Ovary (tissue), 7 donors: ENCODE measurements at regions not wholly inside any gene's neighbourhood (a gene's known extent, or its start where the extent isn't known, plus 50 kb on each side); places are given as distances from the start of the nearest gene placed in this dataset.

Experiments used
- DNase-seq, 5 donors: peaks; one replicate each; pipeline ENCODE4 v3.0.0-alpha.2; 2019 to 2020
- H3K27ac ChIP-seq, 2 donors: fragments of 200-600 bp; one replicate each; pipeline versions ENCODE4 v1.5.1 to v1.8.0; 2019 to 2022
- H3K27me3 ChIP-seq: fragments of 200-600 bp; one replicate; pipeline ENCODE4 v1.8.0; 2022
- H3K36me3 ChIP-seq: fragments of 200-600 bp; sonication (generic); one replicate; pipeline ENCODE4 v1.5.1; 2019
- H3K4me1 ChIP-seq: one replicate; pipeline ENCODE4 v1.8.1; 2013; ENCODE audit warnings: mild to moderate bottlenecking, moderate library complexity; ENCODE audit not compliant: insufficient read depth
- H3K4me3 ChIP-seq: fragments of 200-600 bp; sonication (generic); one replicate; pipeline ENCODE4 v1.5.1; 2017
- H3K9me3 ChIP-seq, 2 donors: fragments of 200-600 bp in 1 of 2; sonication (generic) in 1 of 2; one replicate each; pipeline versions ENCODE4 v1.5.1 to v1.8.1; 2013 to 2019; ENCODE audit warnings: mild to moderate bottlenecking in 1 of 2, moderate library complexity in 1 of 2
- EP300 ChIP-seq: sonication (generic); formaldehyde crosslinking; IDR thresholded peaks from one replicate; pipeline ENCODE4 v1.6.1; 2017; ENCODE audit warnings: antibody characterized with exemption
- POLR2A ChIP-seq: fragments of 450-650 bp; IDR thresholded peaks from one replicate; pipeline ENCODE4 v1.6.1; 2017; ENCODE audit warnings: antibody characterized with exemption, mild to moderate bottlenecking, moderate library complexity
- WGBS, 3 donors: extraction: QIAGEN DNeasy Blood & Tissue Kit in 1 of 3; methylation state at CpG; one replicate each; pipeline versions ENCODE4 v1.1.5 to v1.1.7; 2013 to 2017; 5-methylcytosine and 5-hydroxymethylcytosine counted together
- intact Hi-C, 4 donors: fragments of 100-400 bp; cut with DNase I; formaldehyde crosslinking; loops; one replicate each; pipeline versions ENCODE4 v1.11.0 to v1.15.1; 2022 to 2023
- TF ChIP-seq, protein P1 (sequence below), 3 donors: fragments of 450-650 bp in 2 of 3; fragments of 200-600 bp in 1 of 3; IDR thresholded peaks; one replicate each; pipeline versions ENCODE4 v1.5.1 to v1.8.0; 2016 to 2022; ENCODE audit warnings: antibody characterized with exemption in 3 of 3, mild to moderate bottlenecking in 1 of 3
- donor health status: DM: no; HTN: no; CAD: no; lungs with moderate emphysema.
- donor health status: DM: no; HTN: no; CAD: no.
- donor health status: Bipolar disorder and iron deficiency.
- donor health status: DM: no; HTN: no; CAD: no.
- donor health status: DM: yes; HTN: yes; CAD: no.

DNA sequence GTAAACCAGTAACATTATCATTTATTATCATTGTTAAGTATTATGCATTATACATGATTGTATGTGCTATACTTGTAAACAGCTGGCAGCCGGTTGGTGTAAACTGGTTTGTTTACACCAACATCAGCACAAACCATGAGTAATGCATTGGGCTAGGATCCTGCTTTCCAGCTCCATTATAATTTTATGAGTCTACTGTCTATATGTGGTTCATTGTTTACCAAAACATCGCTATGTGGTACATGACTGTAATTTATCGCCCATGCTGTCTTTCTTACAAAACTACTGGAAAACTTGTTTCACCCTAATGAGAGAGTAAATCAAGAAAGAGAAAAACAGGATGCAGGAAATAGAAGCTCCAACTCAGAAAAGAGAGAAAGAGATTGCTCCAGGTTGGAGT is 224.8 kb upstream of the CBLB start:
- Histone ChIP-seq H3K4me1 (no peaks in the 10 kb centered on the region), H3K36me3 (no peaks in the 10 kb centered on the region), H3K27ac (no peak overlapping the region), H3K9me3 (no peaks in the 10 kb centered on the region), H3K27me3 (no peaks in the 10 kb centered on the region), H3K4me3 (no peak overlapping the region)
- DNase-seq = no peak
- 93 to 98% (median 96%) methylated on average over 3 of the region's 3 CpGs for WGBS, 3 donors
- intact Hi-C loops = no loop called here
- TF ChIP-seq, protein P1, sequence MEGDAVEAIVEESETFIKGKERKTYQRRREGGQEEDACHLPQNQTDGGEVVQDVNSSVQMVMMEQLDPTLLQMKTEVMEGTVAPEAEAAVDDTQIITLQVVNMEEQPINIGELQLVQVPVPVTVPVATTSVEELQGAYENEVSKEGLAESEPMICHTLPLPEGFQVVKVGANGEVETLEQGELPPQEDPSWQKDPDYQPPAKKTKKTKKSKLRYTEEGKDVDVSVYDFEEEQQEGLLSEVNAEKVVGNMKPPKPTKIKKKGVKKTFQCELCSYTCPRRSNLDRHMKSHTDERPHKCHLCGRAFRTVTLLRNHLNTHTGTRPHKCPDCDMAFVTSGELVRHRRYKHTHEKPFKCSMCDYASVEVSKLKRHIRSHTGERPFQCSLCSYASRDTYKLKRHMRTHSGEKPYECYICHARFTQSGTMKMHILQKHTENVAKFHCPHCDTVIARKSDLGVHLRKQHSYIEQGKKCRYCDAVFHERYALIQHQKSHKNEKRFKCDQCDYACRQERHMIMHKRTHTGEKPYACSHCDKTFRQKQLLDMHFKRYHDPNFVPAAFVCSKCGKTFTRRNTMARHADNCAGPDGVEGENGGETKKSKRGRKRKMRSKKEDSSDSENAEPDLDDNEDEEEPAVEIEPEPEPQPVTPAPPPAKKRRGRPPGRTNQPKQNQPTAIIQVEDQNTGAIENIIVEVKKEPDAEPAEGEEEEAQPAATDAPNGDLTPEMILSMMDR (IDR thresholded peaks at IDR 0.05) = no peak
- TF ChIP-seq POLR2A (no peak), EP300 (no peak)

GRCh38 chr3:106097817-106098435 is 229.1 kb upstream of the CBLB start:
- Histone ChIP-seq H3K4me1 (no peaks in the 10 kb centered on the region), H3K9me3 (no peaks in the 10 kb centered on the region), H3K36me3 (no peaks in the 10 kb centered on the region), H3K4me3 (no peak overlapping the region), H3K27ac (no peak overlapping the region), H3K27me3 (no peaks in the 10 kb centered on the region)
- TF ChIP-seq EP300 (no peak), POLR2A (no peak)
- TF ChIP-seq, protein P1 (IDR thresholded peaks at IDR 0.05) = no peak
- no peak for DNase-seq
- intact Hi-C loops = no loop called here
- WGBS, 3 donors = 53 to 75% (median 63%) methylated on average over 4 of the region's 4 CpGs

DNA sequence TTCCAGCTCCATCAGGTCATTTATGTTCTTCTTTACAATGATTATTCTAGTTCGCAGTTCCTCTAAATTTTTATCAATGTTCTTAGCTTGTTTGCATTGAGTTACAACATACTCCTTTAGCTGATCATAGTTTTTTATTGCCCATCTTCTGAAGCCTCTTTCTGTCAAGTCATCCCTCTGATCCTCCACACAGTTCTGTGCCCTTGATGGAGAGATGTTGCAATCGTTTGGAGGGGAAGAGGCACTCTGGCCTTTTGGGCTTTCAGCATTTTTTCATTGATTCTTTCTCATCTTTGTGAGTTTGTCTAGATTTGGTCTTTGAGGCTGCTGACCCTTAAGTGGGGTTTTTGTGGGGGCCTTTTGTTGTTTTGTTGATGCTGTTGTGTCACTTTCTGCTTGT is 234.6 kb upstream of the CBLB start:
- WGBS, 3 donors = 85 to 90% (median 89%) methylated on average over 2 of the region's 2 CpGs
- DNase-seq = no peak
- no peaks in the 10 kb centered on the region for H3K36me3 ChIP-seq
- H3K4me1 ChIP-seq = no peaks in the 10 kb centered on the region
- H3K4me3 ChIP-seq = no peak overlapping the region
- no peak overlapping the region for H3K27ac ChIP-seq
- intact Hi-C loops = no loop called here
- H3K9me3 ChIP-seq = no peaks in the 10 kb centered on the region
- TF ChIP-seq EP300 (no peak), POLR2A (no peak)
- TF ChIP-seq, protein P1 (IDR thresholded peaks at IDR 0.05) = no peak
- no peaks in the 10 kb centered on the region for H3K27me3 ChIP-seq

- H3K9me3 ChIP-seq = no peaks in the 10 kb centered on the region
- H3K4me3 ChIP-seq = no peak overlapping the region
- no peak for TF ChIP-seq POLR2A
- no peak for TF ChIP-seq EP300
- TF ChIP-seq, protein P1 (IDR thresholded peaks at IDR 0.05) = no peak
- intact Hi-C loops = no loop called here
- H3K4me1 ChIP-seq = no peaks in the 10 kb centered on the region
- WGBS, 3 donors = 74 to 98% (median 92%) methylated on average over 4 of the region's 4 CpGs
- no peak overlapping the region for H3K27ac ChIP-seq
- DNase-seq = no peak
- H3K27me3 ChIP-seq = no peaks in the 10 kb centered on the region
- H3K36me3 ChIP-seq = no peaks in the 10 kb centered on the region
These were observed 235.3 kb upstream of the CBLB start for GRCh38 chr3:106104078-106104477.
